Caco-2 (cell line): ENCODE measurements at regions not wholly inside any gene's neighbourhood (a gene's known extent, or its start where the extent isn't known, plus 50 kb on each side); places are given as distances from the start of the nearest gene placed in this dataset.
A peak's percentile ranks its signal among the peaks of the same experiment; 100 is the strongest.

Experiments used
- BruUV-seq: library from RNA; stranded (reverse); fragments of 400-500 nt; replicated peaks from 2 replicates; lab custom pipeline; 2021; lab: Mats Ljungman, UMichigan
- CTCF ChIA-PET: fragments of 300-600 bp; sonication (Branson Sonifier 250); formaldehyde crosslinking; loops from one replicate; lab custom pipeline; 2022; ENCODE audit warnings: antibody characterized with exemption; lab: Charles Lee
- POLR2A ChIA-PET: fragments of 300-600 bp; sonication (Branson Sonifier 250); formaldehyde crosslinking; loops from one replicate; lab custom pipeline; 2022; ENCODE audit warnings: antibody characterized with exemption; lab: Charles Lee
- DNase-seq, 2 experiments: peaks; one replicate each; pipeline versions ENCODE4 v3.0.0 to v3.0.0-alpha.2; 2020 to 2022
- H3K27me3 ChIP-seq: replicated peaks from 2 replicates; pipeline ENCODE4 v1.6.0; 2011; ENCODE audit warnings: low read length; ENCODE audit not compliant: control insufficient read depth, insufficient read depth
- H3K36me3 ChIP-seq: 2 replicates; pipeline ENCODE4 v1.5.1; 2011; ENCODE audit warnings: low read length; ENCODE audit not compliant: control insufficient read depth, insufficient read depth
- H3K4me1 ChIP-seq: fragments of 250-450 bp; sonication (Bioruptor Pico); 2 replicates; pipeline ENCODE4 v1.5.1; 2020; ENCODE audit warnings: mild to moderate bottlenecking
- H3K4me3 ChIP-seq: 2 replicates; pipeline ENCODE4 v1.5.1; 2011; ENCODE audit warnings: low read depth, mild to moderate bottlenecking, control low read depth, low read length
- H3K9me3 ChIP-seq: fragments of 250-450 bp; sonication (Bioruptor Pico); 2 replicates; pipeline ENCODE4 v1.5.1; 2020; ENCODE audit warnings: mild to moderate bottlenecking, moderate library complexity
- H3K27ac Mint-ChIP-seq: one replicate; pipeline ENCODE4 v1.8.0; 2022; ENCODE audit warnings: mixed read lengths; ENCODE audit not compliant: unreplicated experiment
- H3K27me3 Mint-ChIP-seq: one replicate; pipeline ENCODE4 v1.8.0; 2022; ENCODE audit warnings: mixed read lengths; ENCODE audit not compliant: insufficient read depth, unreplicated experiment
- H3K36me3 Mint-ChIP-seq: one replicate; pipeline ENCODE4 v1.8.0; 2022; ENCODE audit warnings: mild to moderate bottlenecking, mixed read lengths; ENCODE audit not compliant: insufficient read depth, unreplicated experiment
- H3K4me1 Mint-ChIP-seq: one replicate; pipeline ENCODE4 v1.8.0; 2022; ENCODE audit warnings: low read depth, mixed read lengths; ENCODE audit not compliant: unreplicated experiment
- H3K4me3 Mint-ChIP-seq: one replicate; pipeline ENCODE4 v1.8.0; 2022; ENCODE audit warnings: mild to moderate bottlenecking, moderate library complexity, mixed read lengths; ENCODE audit not compliant: unreplicated experiment
- H3K9me3 Mint-ChIP-seq: one replicate; pipeline ENCODE4 v1.8.0; 2022; ENCODE audit warnings: mixed read lengths; ENCODE audit not compliant: unreplicated experiment
- CTCF ChIP-seq, 2 experiments: fragments of 200-600 bp in 1 of 2; IDR thresholded peaks; 1 replicate in 1 of 2; 2 replicates in 1 of 2; pipeline versions ENCODE4 v1.5.1 to v1.8.0; 2011 to 2022; ENCODE audit warnings: antibody characterized with exemption in 1 of 2, control low read depth in 1 of 2, inconsistent platforms in 1 of 2, low read depth in 1 of 2, low read length in 1 of 2, mild to moderate bottlenecking in 1 of 2, moderate library complexity in 1 of 2; ENCODE audit not compliant: insufficient read depth in 1 of 2, severe bottlenecking in 1 of 2, unreplicated experiment in 1 of 2
- intact Hi-C: fragments of 100-400 bp; cut with micrococcal nuclease; formaldehyde crosslinking; loops from one replicate; pipeline ENCODE4 v1.10.0; 2022; ENCODE audit not compliant: unreplicated experiment

- no peaks in the 10 kb centered on the region for H3K4me1 Mint-ChIP-seq
- intact Hi-C loops: loop anchor here (5.0 to 10.0 kb wide), 5 partner anchors 311 to 1276 kb away; partner anchors contain the start of gene CAMK2D
- Histone ChIP-seq H3K4me1 (no peaks in the 10 kb centered on the region), H3K27me3 (no peaks in the 10 kb centered on the region), H3K36me3 (no peaks in the 10 kb centered on the region), H3K4me3 (no peak overlapping the region), H3K9me3 (no peaks in the 10 kb centered on the region)
- H3K27me3 Mint-ChIP-seq: no peaks in the 10 kb centered on the region
- BruUV-seq: no TSS peak
- no peak overlapping the region for H3K27ac Mint-ChIP-seq
- no peak overlapping the region for H3K4me3 Mint-ChIP-seq
- no peaks in the 10 kb centered on the region for H3K36me3 Mint-ChIP-seq
- DNase-seq: no peak
- TF ChIP-seq CTCF (IDR thresholded peaks at IDR 0.05; ENCODE audit: insufficient read depth in 1 of 2, low read depth in 1 of 2, low read length in 1 of 2, severe bottlenecking in 1 of 2, unreplicated experiment in 1 of 2): no peak
- POLR2A ChIA-PET: no interaction called here
- CTCF ChIA-PET: no interaction called here
- no peaks in the 10 kb centered on the region for H3K9me3 Mint-ChIP-seq
Observed at GRCh38 chr4:114383067-114383466, 215.5 kb upstream of the UGT8 start.

GRCh38 chr4:114383721-114384120, 214.9 kb upstream of the UGT8 start:
- CTCF ChIA-PET: no interaction called here

GRCh38 chr4:114384629-114385028, 214.0 kb upstream of the UGT8 start:
- no peaks in the 10 kb centered on the region for H3K9me3 ChIP-seq
- ChIA-PET POLR2A (no interaction called here), CTCF (interaction anchor here (0.6 kb wide), 2 partner anchors 294 to 1096 kb away, joined by 3 to 4 read pairs; no protein-coding TSS in a partner anchor)
- peak in 1 of 2 experiments; percentile 19 for DNase-seq
- Mint-ChIP-seq H3K27me3 (no peaks in the 10 kb centered on the region), H3K27ac (no peak overlapping the region), H3K9me3 (no peaks in the 10 kb centered on the region), H3K36me3 (no peaks in the 10 kb centered on the region), H3K4me3 (no peak overlapping the region), H3K4me1 (no peaks in the 10 kb centered on the region)
- BruUV-seq: no TSS peak
- H3K36me3 ChIP-seq: no peaks in the 10 kb centered on the region
- no peak overlapping the region for H3K4me3 ChIP-seq
- H3K4me1 ChIP-seq: no peaks in the 10 kb centered on the region
- TF ChIP-seq CTCF (IDR thresholded peaks at IDR 0.05; ENCODE audit: insufficient read depth in 1 of 2, low read depth in 1 of 2, low read length in 1 of 2, severe bottlenecking in 1 of 2, unreplicated experiment in 1 of 2): peak; percentile 32 to 39
- H3K27me3 ChIP-seq: no peaks in the 10 kb centered on the region
- intact Hi-C loops: loop anchor here (1.0 to 10.0 kb wide), 7 partner anchors 312 to 1277 kb away; partner anchors contain the start of gene CAMK2D

More at GRCh38 chr4:114383721-114384120, 214.9 kb upstream of the UGT8 start:
- no peaks in the 10 kb centered on the region for H3K36me3 Mint-ChIP-seq
- H3K27me3 ChIP-seq: no peaks in the 10 kb centered on the region
- H3K9me3 ChIP-seq: no peaks in the 10 kb centered on the region
- H3K4me1 ChIP-seq: no peaks in the 10 kb centered on the region
- H3K36me3 ChIP-seq: no peaks in the 10 kb centered on the region
- no peaks in the 10 kb centered on the region for H3K4me1 Mint-ChIP-seq
- H3K9me3 Mint-ChIP-seq: no peaks in the 10 kb centered on the region
- TF ChIP-seq CTCF (IDR thresholded peaks at IDR 0.05; ENCODE audit: insufficient read depth in 1 of 2, low read depth in 1 of 2, low read length in 1 of 2, severe bottlenecking in 1 of 2, unreplicated experiment in 1 of 2): no peak
- H3K27ac Mint-ChIP-seq: no peak overlapping the region
- H3K27me3 Mint-ChIP-seq: no peaks in the 10 kb centered on the region
- H3K4me3 ChIP-seq: no peak overlapping the region
- no peak for DNase-seq
- BruUV-seq: no TSS peak
- POLR2A ChIA-PET: no interaction called here
- H3K4me3 Mint-ChIP-seq: no peak overlapping the region
- intact Hi-C loops: loop anchor here (1.0 to 10.0 kb wide), 6 partner anchors 311 to 1276 kb away; partner anchors contain the start of gene CAMK2D
